ENCODE measurements at regions not wholly inside any gene's neighbourhood (a gene's known extent, or its start where the extent isn't known, plus 50 kb on each side); places are given as distances from the start of the nearest gene placed in this dataset.

DNA sequence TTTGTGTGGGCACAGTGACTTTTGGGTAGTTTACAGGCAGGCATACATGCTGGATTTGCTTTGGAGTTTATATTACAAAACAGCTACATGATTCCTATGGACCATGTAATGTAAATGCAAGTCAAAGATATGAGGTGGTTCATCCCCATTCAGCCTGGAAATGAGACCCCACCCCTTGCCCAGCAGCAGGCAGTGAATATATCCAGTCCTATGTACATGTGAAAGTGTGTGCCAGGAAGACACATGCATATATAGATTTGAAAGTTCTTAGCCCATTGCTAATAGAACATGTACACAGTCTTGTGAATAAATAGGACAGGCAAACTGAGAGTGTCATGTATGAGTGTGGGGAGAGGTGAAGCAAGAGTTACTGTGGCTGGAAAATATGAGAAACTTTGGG is 65.3 kb downstream of the FZD1 start:
- TF ChIP-seq TCF7L2 (IDR thresholded peaks at IDR 0.05; ENCODE audit: low read depth, low read length) = no peak
- no peak for TF ChIP-seq CTCF (IDR thresholded peaks at IDR 0.05)

Measured in Panc1 (cell line).